HG03558 (cell line): ENCODE measurements at regions not wholly inside any gene's neighbourhood (a gene's known extent, or its start where the extent isn't known, plus 50 kb on each side); places are given as distances from the start of the nearest gene placed in this dataset.

ENCODE experiments used
- ATAC-seq: cut with Tn5 transposase; IDR thresholded peaks from one replicate; pipeline ENCODE4 v1.9.1; 2021; ENCODE audit warnings: moderate number of reproducible peaks; ENCODE audit not compliant: unreplicated experiment; ENCODE audit errors: extremely low read depth

DNA sequence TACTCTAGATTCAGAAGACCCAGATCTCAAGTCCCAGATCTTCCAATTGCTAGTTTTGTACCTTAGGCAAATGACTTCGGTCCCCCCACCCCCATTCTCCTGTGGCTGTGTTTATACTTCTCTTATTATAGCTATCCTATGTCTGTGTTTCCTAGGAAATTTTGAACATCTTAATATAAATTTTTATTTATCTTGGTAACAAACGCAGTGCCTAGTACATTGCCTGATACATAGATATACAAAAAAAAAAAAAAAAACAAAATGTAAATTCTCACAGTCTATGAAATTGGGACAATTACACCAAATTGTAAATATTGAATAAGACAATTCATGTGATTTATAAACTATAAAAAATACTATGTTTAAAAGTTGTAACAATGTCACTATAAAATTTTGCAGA is 84.1 kb upstream of the SLC44A3 start:
- no peak for ATAC-seq

DNA sequence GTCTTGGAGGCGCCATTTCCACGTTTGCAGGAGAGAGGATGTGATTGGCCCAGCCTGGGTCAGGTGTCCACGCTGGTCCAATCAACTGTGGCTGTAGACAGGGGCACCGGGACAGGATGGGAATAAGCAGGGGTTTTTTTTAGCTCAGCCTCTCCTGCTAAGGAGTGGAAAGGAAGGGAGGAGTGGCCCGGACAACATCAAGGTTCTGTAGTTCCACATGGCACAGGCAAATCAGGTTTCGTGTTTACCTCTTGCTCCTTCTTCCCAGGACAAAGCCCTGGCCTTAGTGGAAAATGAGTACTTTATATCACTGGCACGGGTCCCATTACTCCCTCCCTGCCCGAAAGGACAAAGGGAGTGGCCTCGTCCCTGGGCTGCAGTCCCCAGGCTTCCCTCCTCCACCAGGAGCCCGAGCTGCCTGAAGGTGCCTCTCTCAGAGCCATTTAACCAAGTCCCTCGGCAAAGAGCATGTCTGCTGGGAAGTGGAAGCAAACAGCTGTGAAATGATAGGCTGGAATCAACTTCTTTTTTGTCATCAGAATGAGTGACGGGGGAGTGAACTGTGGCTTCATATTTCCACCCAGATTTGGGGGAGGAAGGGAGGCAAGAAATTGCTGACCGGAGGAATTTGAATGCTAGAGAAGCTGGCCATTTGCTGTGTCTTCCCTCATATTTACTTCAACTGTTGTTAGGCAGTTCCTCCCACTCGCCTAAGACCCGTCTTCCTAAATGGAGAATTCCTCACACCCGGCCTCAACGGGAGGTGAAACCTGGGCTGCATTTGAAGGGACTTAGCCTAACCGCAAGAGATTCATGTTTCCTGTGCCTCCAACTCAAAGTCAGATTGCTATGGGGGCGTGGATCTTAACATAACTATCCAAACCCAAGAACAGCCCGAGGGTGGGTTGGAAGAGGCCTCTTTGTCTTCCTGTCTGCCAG is 84.9 kb upstream of the SLC44A3 start:
- no peak for ATAC-seq

DNA sequence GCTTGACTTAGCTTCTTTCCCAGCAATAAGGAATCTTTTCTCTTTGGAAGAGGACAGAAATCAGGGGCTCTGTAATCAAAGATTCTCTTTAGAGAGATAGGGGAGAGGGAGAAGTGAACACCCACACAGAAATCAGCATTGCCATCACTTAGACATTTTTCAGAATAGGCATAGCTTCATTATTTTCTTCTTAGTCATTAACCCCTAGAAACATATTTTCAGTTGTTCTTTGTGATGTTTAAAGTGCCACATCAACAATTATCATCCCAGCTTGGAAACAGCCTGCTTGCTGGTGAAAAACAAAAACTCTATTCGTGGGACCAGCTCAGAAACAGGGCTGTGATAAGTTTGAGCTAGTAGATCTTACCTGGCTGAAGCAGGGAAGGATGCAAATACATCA is 88.3 kb upstream of the SLC44A3 start:
- no peak for ATAC-seq

DNA sequence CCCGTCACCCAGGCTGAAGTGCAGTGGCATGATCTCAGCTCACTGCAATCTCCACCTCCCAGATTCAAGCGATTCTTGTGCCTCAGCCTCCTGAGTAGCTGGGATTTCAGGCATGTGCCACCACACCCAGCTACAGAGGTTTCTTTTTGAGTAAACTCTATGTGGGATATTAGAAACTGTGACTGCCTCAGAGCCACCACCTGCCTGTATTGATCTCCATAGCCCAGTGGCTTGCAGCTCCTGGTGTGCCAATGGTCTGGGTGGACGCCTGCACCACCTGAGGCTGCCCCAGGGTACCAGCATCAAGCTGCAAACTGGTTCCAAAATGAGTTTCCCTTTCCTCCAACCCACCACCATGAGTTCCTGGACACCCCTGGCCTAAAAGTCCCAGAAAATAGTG is 89.7 kb upstream of the SLC44A3 start:
- ATAC-seq, result no peak

DNA sequence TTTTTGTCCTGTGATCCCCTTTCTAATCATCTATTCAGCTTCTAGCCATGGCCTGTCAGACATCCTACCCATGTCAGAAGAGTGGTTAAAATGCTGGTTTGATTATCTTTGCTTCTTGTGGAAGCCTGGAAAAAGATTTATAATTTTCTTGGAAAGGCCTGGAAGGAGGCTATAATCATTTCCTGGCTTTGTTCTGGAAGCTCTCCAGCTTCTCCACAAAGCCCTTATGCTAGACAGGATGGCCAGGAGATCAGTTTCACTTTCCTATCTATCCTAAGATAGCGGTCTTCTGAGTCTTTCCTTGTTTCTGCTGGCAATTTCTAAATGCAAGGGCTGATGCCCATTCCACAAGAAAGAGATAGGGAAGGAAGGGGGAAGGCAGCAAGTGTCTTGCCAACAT is 90.9 kb upstream of the SLC44A3 start:
- ATAC-seq, result no peak

DNA sequence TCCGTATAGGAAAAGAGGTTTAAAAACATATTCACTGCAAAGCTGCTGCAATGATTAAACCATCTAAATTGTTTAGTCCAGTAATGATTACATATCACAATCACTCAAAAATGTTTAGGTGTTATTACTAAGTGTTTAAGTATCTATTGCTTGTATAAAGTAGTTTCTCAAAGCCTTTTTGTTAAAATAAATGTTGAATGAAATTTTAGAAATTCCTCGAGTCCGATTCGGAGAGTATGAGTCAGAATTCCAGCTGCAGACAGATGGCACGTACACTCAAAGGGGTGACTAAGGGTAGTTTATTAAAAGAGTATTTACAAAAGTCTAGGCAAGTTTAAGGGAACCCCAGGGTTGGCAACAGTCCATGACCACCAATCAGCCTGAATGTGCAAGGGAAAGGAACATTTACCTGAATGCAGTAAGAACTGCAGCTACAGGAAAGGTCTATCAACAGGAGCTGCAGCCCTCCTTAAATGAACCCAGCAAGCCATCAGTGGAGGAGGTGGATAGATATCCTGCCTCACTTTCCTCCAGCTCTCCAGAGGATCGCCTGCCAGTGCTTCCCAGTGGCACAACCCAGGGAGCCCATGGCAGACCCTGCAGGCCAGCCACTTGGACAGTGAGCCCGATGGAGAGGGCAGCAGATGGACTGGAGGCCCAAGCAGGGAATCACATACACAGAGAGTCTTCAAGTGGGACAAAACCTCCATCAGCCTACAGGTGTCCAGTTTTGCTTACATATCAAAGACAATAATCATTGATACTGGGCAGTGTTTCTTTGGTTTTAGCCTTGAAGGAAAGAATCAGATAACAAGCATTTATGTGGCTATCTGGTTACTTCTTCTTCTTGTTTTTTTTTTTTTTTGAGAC is 92.1 kb upstream of the SLC44A3 start:
- no peak for ATAC-seq

DNA sequence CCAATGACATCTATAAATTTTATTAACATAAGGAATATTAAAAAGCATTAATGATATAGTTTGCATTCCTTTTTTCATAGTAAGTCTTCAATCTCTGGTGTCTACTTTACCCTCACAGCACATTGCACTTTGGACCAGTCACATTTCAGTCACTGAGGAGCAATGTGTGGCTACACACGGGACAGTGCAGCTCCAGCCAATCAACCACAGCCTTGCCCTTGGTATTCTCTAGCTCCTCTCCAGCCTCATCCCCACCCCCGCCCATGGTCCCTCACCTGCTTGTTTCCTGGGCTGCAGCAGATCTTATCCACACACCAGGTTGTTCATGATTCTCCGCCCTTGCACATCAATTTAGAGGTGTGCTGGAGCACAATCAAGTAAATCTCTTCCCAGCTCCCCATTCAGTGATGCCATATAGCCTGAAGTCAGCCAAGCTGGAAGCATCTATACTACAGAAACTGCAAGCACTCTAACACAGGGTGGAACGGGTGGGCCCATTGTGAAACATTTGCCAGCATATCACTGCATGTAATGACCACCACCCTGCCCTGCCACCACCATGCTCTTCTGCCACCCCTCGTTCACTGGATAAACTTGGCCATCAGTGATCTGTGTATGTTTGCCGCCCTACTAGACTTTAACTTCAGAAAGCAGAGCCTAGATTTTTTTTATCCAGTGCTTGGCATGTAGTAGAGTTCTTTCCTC is 93.0 kb upstream of the SLC44A3 start:
- no peak for ATAC-seq

DNA sequence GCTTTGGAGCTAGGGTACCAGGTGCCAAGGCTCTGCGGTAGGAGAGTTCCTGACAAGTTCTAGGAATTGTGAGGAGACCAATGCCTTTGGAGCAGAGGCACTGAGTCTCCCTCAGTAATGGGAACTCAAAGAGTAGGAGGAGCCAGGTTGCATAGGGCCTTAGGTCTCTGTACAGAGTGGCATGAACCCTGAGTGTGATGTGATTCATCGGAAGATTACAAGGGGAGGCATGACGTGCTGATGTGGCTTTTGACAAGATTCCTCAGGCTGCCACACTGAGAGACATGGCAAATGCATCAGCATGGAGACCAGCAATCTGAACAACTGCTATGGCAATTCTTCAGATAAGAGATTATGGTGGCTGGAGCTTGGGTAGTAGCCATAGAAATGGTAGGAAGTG is 94.6 kb upstream of the SLC44A3 start:
- ATAC-seq, result no peak

DNA sequence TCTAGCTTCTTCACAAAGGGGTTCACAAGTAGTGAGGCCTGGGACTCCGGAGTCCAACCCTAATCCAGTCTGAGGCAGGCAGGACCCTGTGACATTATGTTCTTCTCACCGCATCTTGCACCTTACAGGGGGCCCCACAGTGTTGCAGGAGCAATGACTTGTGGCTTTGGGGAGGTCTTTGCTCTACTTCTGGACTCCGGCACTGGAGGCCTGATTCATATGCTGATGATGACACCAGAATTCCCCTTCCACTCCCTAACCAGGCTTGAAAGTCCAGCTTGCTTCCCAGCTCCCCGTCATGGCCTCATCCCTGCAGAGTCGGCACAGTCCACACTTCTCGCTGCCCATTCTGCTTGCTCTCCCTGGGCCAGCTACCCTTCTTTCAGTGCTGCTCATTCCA is 96.3 kb upstream of the SLC44A3 start:
- no peak for ATAC-seq

DNA sequence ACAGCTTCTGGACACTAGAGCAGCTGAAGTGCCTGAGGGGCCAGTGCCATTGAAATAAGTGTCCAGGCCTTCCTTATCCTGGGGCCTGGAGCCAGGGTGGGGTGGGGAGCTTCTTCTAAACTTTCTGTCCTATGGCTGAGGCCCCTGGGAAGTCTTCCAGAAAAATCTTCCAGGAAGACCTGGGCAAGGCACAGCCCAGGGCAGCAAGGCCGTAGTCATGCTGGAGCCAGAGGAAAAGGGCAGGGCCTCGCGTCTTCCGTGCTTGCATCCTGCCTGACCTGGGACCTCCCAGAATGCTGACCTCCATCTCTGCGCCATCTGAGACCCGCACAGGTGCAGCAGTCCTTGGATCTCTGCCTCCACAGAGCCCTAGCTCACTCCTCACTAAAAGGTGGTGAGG is 96.7 kb upstream of the SLC44A3 start:
- no peak for ATAC-seq

DNA sequence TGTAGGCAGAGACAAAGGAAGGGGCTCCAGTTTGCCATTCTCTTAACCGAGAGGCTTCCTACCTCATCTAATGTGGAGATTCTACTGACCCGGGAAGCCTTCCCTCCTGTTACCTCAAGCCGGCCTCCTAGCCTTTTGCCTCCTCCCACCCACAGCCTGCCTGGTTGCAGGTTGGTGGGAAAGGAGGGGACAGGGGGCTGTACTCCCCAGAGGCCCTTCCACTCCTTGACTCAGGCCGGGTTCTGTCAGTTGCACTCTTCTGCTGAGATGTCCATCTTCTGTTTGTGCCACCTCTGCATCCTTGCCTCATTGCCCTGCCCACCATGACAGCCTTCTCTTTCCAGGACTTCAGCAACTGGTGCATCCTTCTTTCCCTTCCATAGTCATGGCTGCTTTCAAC is 98.0 kb upstream of the SLC44A3 start:
- no peak for ATAC-seq

DNA sequence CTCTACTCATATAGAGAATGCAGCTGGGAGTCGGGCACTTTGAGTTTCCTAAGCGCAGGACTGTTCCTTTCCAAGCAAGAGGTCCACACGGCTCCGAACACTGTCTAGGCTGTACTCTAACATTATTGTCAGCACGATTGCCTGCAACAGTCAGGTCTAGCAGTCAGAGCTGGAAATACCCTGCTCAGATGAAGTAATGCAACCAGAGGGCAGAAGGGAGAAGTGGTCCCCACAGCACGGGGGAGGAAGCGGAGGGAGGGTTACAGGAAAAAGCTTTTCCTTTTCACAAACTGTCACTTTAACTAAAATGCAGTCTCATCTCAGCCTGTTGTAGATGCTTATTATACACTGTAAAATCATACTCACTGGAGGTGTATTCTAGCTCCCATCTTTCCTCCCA is 98.9 kb upstream of the SLC44A3 start:
- ATAC-seq, result no peak

DNA sequence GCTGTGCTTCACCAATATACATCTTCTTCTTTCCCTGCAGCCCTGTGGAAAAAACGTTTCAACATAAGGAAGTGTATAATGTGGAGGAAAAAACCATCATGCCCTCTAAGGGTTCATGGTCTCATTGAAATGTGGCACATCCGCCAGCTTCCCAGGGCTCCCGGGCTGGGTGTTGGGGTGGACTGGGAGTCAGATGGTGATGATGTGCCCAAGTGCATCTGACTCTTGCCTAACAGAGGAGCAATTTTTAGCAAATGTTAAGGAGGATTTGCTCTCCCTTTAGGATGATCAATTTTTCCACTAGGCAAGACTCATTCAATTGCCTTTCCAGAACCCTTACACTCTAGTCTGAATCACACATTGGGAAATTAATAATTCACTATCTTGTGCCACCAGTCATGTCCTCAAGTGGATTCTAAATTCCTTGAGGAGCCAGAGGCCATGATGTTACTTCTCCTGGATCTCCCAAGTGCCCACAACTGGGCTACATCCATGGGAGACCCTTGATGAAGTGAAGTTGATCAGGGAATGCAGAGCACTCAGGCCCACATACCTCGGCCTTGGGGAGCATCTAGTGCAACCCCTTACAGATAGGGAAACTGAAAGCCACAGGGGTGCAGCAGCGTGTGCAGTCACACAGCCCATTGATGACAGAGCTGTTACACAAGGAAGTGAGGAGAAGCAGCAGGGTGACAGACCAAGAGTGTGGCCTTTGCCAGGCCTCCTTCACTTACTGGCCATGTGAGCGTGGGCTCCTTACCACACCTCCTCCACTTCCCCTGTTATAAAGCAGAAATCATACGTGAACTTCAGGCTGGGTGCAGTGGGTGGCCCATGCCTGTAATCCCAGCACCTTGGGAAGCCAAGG is 100.0 kb upstream of the SLC44A3 start:
- peak; percentile 98 for ATAC-seq

DNA sequence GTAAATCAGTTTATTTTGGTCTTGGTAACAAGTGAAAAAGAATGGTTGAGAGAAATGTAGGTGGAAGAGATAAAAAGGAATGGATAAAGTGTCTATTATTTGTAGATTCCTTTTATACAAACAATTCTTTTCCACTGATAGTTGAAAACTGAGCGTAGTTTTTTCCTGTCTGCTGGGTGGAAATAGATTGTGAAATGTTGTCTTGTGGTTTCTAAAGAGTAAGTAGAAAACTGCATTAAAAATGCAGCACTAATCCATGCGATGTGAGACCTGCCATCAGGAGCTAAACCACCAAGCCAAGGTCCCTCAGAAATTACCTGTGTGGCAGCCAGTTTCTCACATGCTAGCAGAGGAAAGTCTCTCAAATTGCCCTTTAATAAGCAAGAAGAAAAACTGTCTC is 103.2 kb upstream of the SLC44A3 start:
- ATAC-seq, result no peak

DNA sequence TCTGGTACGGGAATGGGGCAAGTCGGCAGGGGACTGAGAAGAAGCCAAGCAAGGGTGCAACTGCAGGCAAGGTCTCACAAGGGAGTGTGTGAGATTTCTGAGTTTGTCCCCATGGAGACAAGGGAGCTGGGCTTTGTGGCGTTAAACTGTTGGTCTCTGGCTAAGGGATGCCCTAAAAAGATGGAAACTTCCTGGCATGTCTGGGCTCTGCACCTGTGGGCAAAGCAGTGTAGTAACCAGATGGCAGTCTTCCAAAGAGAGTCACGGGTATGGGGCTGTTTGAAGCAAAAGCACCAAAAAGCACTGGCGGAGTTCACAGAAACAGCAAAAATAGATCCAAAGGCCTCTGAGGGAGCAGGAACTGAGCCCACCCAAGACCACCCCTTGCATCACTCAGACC is 104.8 kb upstream of the SLC44A3 start:
- ATAC-seq, result no peak

DNA sequence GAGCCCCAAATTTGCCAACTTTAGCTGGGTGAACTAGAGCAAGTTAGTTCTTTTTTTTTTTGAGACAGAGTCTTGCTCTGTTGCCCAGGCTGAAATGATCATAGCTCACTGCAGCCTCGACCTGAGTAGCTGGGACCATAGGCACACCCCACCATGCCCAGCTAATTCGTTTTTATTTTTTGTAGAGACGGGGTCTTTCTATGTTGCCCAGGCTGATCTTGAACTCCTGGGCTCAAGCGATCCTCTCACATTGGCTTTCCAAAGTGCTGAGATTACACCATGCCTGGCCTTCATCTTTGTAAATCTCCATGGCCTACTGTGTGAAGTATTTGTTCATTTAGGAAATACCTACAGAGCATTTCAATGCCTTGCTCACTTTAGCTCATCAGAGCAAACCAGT is 105.6 kb upstream of the SLC44A3 start:
- no peak for ATAC-seq

DNA sequence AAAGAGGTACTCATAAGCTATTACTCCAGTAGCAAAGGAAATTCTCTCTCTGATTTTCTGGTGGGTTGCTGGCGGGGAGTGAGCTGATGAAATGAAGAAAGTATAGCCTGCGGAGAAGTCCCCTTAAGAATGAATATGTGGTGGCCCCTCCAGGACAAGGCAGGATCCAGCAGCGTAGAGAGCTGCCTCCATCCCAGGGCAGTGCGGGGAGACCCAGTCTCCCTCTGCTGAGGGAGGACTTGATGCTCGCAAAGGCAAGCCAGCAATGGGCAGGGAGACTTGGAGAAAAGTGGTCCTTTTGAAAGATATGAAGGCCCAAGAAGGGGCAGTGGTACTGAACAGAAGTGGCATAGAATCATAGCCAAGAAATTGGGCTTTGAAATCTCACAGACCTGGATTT is 106.0 kb upstream of the SLC44A3 start:
- ATAC-seq, result no peak

DNA sequence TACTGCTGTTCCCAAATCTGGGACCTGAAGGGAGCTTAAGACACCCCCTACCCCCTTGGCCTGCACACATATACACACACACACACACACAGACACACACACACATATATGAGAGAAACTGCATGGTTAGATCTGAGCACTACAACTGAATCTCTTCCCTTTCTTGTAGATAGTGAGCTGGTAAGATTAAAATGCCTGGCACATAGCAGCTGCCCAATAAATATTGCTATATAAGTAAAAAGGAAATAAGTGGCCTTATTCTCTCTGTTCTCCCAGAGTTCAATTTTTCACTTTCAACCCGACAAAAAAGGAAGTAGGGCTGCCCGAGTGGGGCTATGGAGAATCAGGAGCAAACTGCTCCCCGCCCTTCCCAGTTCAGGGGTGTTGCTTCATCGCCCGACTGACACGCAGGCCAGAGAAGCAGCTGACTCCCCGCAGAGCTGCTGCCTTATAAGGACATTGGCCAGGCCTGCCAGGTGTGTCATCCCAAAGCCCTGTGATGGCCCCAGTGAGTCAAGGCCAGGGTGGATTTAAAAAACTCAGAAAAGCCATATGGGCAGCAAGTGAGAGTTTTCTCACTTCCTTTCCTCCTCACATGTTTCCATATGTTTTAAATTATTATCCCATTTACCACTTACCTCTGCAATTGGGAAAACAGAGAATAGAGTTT is 106.5 kb upstream of the SLC44A3 start:
- peak; percentile 57 for ATAC-seq

DNA sequence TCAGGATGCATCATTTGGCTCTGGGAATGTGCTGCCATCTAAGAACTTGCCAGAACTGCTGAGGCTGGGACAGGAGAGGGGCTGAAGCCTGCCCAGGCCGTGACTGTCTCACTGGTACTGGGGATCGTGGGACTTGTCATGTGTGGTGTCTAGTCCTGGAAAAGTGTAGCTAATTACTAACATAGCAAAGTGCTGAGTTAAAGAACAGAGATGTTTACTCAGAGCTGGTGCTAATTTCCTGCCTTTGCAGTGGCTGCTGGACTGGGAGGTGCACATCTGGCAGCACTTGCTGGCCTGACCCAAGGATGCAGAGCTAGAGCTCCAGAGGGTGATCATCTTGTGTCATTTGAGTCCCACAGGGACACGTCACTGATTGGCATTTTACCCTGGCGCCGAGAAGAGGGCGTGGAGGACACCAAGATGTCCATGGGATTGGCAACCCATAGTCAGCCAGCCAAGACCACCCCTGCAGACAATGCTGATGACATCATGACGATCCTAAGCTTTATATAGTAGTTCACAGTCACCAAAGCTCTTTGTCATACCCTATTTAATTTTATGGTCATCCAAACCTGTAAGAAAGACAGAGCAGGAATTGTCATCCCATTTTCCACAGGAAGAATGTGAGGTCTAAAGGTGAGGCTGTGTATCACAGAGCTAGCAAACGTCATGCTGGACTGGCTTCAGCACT is 110.1 kb upstream of the SLC44A3 start:
- no peak for ATAC-seq
